ENCODE measurements at regions not wholly inside any gene's neighbourhood (a gene's known extent, or its start where the extent isn't known, plus 50 kb on each side); places are given as distances from the start of the nearest gene placed in this dataset.

GRCh38 chr5:115720888-115721287 lies 95.1 kb upstream of the TMED7 start:
- H3K4me3 ChIP-seq (ENCODE audit: low read depth, low read length), result no peak overlapping the region
- no peak for DNase-seq (ENCODE audit: low read depth)
- TF ChIP-seq POLR2A (IDR thresholded peaks at IDR 0.05; ENCODE audit: extremely low read depth, insufficient read length) (no peak), MYC (IDR thresholded peaks at IDR 0.05; ENCODE audit: low read depth, low read length) (no peak), CTCF (IDR thresholded peaks at IDR 0.05; ENCODE audit: low read depth, low read length) (no peak), MAX (IDR thresholded peaks at IDR 0.05; ENCODE audit: low read depth, low read length) (no peak)

- DNase-seq (ENCODE audit: low read depth), result no peak
- no peak overlapping the region for H3K4me3 ChIP-seq (ENCODE audit: low read depth, low read length)
- TF ChIP-seq MYC (IDR thresholded peaks at IDR 0.05; ENCODE audit: low read depth, low read length) (no peak), MAX (IDR thresholded peaks at IDR 0.05; ENCODE audit: low read depth, low read length) (no peak), CTCF (IDR thresholded peaks at IDR 0.05; ENCODE audit: low read depth, low read length) (no peak), POLR2A (IDR thresholded peaks at IDR 0.05; ENCODE audit: extremely low read depth, insufficient read length) (no peak)
Observed at GRCh38 chr5:115718927-115719326, 93.1 kb upstream of the TMED7 start.

GRCh38 chr5:115713408-115713807 lies 87.6 kb upstream of the TMED7 start:
- no peak for TF ChIP-seq MAX (IDR thresholded peaks at IDR 0.05; ENCODE audit: low read depth, low read length)
- no peak for TF ChIP-seq CTCF (IDR thresholded peaks at IDR 0.05; ENCODE audit: low read depth, low read length)
- TF ChIP-seq POLR2A (IDR thresholded peaks at IDR 0.05; ENCODE audit: extremely low read depth, insufficient read length), result no peak
- TF ChIP-seq MYC (IDR thresholded peaks at IDR 0.05; ENCODE audit: low read depth, low read length), result no peak
- DNase-seq (ENCODE audit: low read depth), result no peak
- H3K4me3 ChIP-seq (ENCODE audit: low read depth, low read length), result no peak overlapping the region

GRCh38 chr5:115709585-115709984 lies 83.7 kb upstream of the TMED7 start:
- no peak for TF ChIP-seq POLR2A (IDR thresholded peaks at IDR 0.05; ENCODE audit: extremely low read depth, insufficient read length)
- TF ChIP-seq CTCF (IDR thresholded peaks at IDR 0.05; ENCODE audit: low read depth, low read length), result no peak
- TF ChIP-seq MYC (IDR thresholded peaks at IDR 0.05; ENCODE audit: low read depth, low read length), result no peak
- TF ChIP-seq MAX (IDR thresholded peaks at IDR 0.05; ENCODE audit: low read depth, low read length), result no peak
- H3K4me3 ChIP-seq (ENCODE audit: low read depth, low read length), result no peak overlapping the region
- DNase-seq (ENCODE audit: low read depth), result no peak

GRCh38 chr5:115708819-115709477 lies 83.1 kb upstream of the TMED7 start:
- TF ChIP-seq POLR2A (IDR thresholded peaks at IDR 0.05; ENCODE audit: extremely low read depth, insufficient read length), result no peak
- no peak for TF ChIP-seq CTCF (IDR thresholded peaks at IDR 0.05; ENCODE audit: low read depth, low read length)
- no peak for TF ChIP-seq MYC (IDR thresholded peaks at IDR 0.05; ENCODE audit: low read depth, low read length)
- no peak for TF ChIP-seq MAX (IDR thresholded peaks at IDR 0.05; ENCODE audit: low read depth, low read length)
- DNase-seq (ENCODE audit: low read depth), result no peak

More at GRCh38 chr5:115708819-115709477, 83.1 kb upstream of the TMED7 start:
- no peak overlapping the region for H3K4me3 ChIP-seq (ENCODE audit: low read depth, low read length)
